EL (cell line): ENCODE measurements at regions not wholly inside any gene's neighbourhood (a gene's known extent, or its start where the extent isn't known, plus 50 kb on each side); places are given as distances from the start of the nearest gene placed in this dataset.
"Not testable (repeated sequence)": the region's sequence is repeated elsewhere in the genome, so short reads cannot be mapped to it uniquely, and the experiment has no call there.

Experiments used
- DNase-seq: peaks from one replicate; pipeline ENCODE4 v3.0.0-alpha.2; 2016

GRCh38 chr1:217135987-217136894, 413.0 kb upstream of the ESRRG start:
- DNase-seq: no peak

- DNase-seq: peak; percentile 7
Observed at GRCh38 chr1:217135569-217135915, 412.3 kb upstream of the ESRRG start.

- no peak for DNase-seq
Observed at GRCh38 chr1:217134857-217135568, 411.8 kb upstream of the ESRRG start.

GRCh38 chr1:217133958-217134856, 411.0 kb upstream of the ESRRG start:
- DNase-seq: peak; percentile 18

GRCh38 chr1:217133092-217133491, 409.9 kb upstream of the ESRRG start:
- no peak for DNase-seq

- not testable (repeated sequence) for DNase-seq
Observed at GRCh38 chr1:217123340-217123739, 400.1 kb upstream of the ESRRG start.

GRCh38 chr1:217117973-217118465, 394.8 kb upstream of the ESRRG start:
- no peak for DNase-seq

GRCh38 chr1:217115404-217116380, 392.5 kb upstream of the ESRRG start:
- DNase-seq: no peak

- DNase-seq: no peak
Observed at GRCh38 chr1:217109928-217110327, 386.7 kb upstream of the ESRRG start.

GRCh38 chr1:217106231-217106901, 383.1 kb upstream of the ESRRG start:
- no peak for DNase-seq

GRCh38 chr1:217105437-217105836, 382.2 kb upstream of the ESRRG start:
- no peak for DNase-seq

- DNase-seq: no peak
Observed at GRCh38 chr1:217097819-217098218, 374.6 kb upstream of the ESRRG start.

GRCh38 chr1:217096200-217096599, 373.0 kb upstream of the ESRRG start:
- DNase-seq: no peak

- no peak for DNase-seq
Observed at GRCh38 chr1:217095050-217095622, 371.9 kb upstream of the ESRRG start.

GRCh38 chr1:217091561-217091960, 368.3 kb upstream of the ESRRG start:
- no peak for DNase-seq

GRCh38 chr1:217090060-217090911, 367.1 kb upstream of the ESRRG start:
- DNase-seq: no peak

- DNase-seq: peak; percentile 45
Observed at GRCh38 chr1:217089361-217090014, 366.3 kb upstream of the ESRRG start.

GRCh38 chr1:217088521-217089284, 365.5 kb upstream of the ESRRG start:
- DNase-seq: peak; percentile 8
